ENCODE measurements at regions not wholly inside any gene's neighbourhood (a gene's known extent, or its start where the extent isn't known, plus 50 kb on each side); places are given as distances from the start of the nearest gene placed in this dataset.
"Not testable (repeated sequence)": the region's sequence is repeated elsewhere in the genome, so short reads cannot be mapped to it uniquely, and the experiment has no call there.

DNA sequence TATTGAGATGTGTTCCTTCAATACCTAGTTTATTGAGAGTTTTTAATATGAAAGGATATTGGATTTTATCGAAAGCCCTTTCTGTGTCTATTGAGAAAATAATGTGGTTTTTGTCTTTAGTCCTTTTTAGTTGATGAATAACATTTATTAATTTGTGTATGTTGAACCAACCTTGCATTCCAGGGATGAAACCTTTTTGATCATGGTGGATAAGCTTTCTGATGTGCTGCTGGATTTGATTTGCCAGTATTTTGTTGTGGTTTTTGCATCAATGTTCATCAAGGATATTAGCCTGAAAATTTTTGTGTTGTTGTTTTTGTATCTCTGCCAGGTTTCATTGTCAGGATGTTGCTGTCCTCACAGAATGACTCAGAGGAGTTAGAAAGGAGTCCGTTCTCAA is 1710.4 kb downstream of the SUCLG1 start:
- intact Hi-C loops (cut with DNase I) = no loop called here
- Histone ChIP-seq H3K9ac (ENCODE audit: low read length in 3 of 3) (no peak overlapping the region), H3K27ac (ENCODE audit: low read depth in 2 of 2, low read length in 2 of 2) (no peak overlapping the region), H3K9me3 (ENCODE audit: control insufficient read depth in 2 of 3, insufficient read depth in 1 of 3, low read length in 3 of 3) (peaks cover 0 to 8% (median 0%) of the 10 kb centered on the region in 3 donors), H3K36me3 (ENCODE audit: control insufficient read depth in 2 of 3, insufficient read depth in 3 of 3, low read length in 3 of 3) (no peaks in the 10 kb centered on the region), H3K4me3 (ENCODE audit: low read length in 3 of 3) (no peak overlapping the region), H3K4me1 (ENCODE audit: control insufficient read depth in 2 of 3, insufficient read depth in 2 of 3, low read depth in 1 of 3, low read length in 3 of 3) (no peaks in the 10 kb centered on the region), H3K27me3 (ENCODE audit: control insufficient read depth, insufficient read depth, low read length) (no peaks in the 10 kb centered on the region)
- TF ChIP-seq, protein P1, sequence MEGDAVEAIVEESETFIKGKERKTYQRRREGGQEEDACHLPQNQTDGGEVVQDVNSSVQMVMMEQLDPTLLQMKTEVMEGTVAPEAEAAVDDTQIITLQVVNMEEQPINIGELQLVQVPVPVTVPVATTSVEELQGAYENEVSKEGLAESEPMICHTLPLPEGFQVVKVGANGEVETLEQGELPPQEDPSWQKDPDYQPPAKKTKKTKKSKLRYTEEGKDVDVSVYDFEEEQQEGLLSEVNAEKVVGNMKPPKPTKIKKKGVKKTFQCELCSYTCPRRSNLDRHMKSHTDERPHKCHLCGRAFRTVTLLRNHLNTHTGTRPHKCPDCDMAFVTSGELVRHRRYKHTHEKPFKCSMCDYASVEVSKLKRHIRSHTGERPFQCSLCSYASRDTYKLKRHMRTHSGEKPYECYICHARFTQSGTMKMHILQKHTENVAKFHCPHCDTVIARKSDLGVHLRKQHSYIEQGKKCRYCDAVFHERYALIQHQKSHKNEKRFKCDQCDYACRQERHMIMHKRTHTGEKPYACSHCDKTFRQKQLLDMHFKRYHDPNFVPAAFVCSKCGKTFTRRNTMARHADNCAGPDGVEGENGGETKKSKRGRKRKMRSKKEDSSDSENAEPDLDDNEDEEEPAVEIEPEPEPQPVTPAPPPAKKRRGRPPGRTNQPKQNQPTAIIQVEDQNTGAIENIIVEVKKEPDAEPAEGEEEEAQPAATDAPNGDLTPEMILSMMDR (IDR thresholded peaks at IDR 0.05; ENCODE audit: borderline replicate concordance, extremely low read depth, insufficient read depth) = no peak
- FAIRE-seq (peak; percentile 23), DNase-seq (no peak)

DNA sequence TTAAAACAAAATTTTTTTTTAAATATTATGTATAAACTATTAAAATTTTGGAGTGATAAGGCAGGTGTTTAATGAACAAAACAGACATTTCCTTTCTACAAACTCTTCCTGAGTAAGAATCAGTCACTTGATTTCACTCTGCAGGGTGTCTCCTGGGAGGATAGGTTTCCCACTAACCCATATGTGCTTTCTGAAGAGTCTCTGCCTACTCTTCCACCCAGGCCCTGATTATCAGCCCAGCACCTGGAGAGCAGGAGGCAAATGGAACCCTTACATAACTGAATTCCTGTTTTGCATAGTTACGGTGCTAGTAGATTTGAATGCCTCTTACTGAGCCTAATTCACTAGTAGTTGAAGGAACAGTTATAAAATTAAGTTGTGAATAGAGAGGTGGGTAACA is 1718.6 kb downstream of the SUCLG1 start:
- no peaks in the 10 kb centered on the region for H3K4me1 ChIP-seq (ENCODE audit: control insufficient read depth in 2 of 3, insufficient read depth in 2 of 3, low read depth in 1 of 3, low read length in 3 of 3)
- DNase-seq (no peak), FAIRE-seq (no peak)
- no peaks in the 10 kb centered on the region for H3K36me3 ChIP-seq (ENCODE audit: control insufficient read depth in 2 of 3, insufficient read depth in 3 of 3, low read length in 3 of 3)
- H3K27ac ChIP-seq (ENCODE audit: low read depth in 2 of 2, low read length in 2 of 2) = no peak overlapping the region
- TF ChIP-seq, protein P1 (IDR thresholded peaks at IDR 0.05; ENCODE audit: borderline replicate concordance, extremely low read depth, insufficient read depth) = no peak
- H3K9ac ChIP-seq (ENCODE audit: low read length in 3 of 3) = no peak overlapping the region
- intact Hi-C loops (cut with DNase I) = no loop called here
- no peaks in the 10 kb centered on the region for H3K9me3 ChIP-seq (ENCODE audit: control insufficient read depth in 2 of 3, insufficient read depth in 1 of 3, low read length in 3 of 3)
- H3K27me3 ChIP-seq (ENCODE audit: control insufficient read depth, insufficient read depth, low read length) = no peaks in the 10 kb centered on the region
- H3K4me3 ChIP-seq (ENCODE audit: low read length in 3 of 3) = no peak overlapping the region

DNA sequence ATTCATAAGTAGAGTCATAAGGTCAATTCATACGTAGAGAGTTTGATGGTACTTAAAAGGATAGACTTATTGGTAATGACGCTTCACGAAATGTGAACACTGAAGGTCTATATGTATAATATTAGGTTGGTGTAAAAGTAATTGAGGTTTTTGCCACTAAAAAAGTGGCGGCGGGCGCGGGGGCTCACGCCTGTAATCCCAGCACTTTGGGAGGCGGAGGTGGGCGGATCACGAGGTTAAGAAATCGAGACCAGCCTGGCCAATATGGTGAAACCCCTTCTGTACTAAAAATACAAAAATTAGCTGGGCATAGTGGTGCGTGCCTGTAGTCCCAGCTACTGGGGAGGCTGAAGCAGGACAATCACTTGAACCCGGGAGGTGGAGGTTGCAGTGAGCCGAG is 1721.1 kb downstream of the SUCLG1 start:
- intact Hi-C loops (cut with DNase I); H3K27ac ChIP-seq (ENCODE audit: low read depth in 2 of 2, low read length in 2 of 2): not testable (repeated sequence)
- DNase-seq = peak in 1 of 5 donors; percentile 23

DNA sequence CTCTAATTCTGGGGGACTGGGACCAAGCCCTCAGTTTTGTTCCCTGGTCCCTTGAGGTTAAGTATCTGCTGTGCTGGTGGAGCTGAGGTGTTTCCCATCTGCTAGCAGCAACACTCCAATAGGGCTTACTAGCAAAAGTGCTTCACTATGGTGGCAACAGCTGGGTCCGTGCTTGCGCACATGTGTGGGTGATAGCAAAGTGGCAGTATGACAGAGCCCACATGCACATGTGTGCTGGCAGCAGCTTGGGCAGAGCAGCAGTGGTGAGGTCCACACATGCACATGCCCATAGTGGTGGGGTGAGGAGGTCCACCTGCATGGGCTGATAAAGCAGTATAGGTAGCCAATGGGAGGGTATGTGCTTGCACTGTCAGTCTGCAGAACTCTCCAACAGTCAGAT is 1723.7 kb downstream of the SUCLG1 start:
- no peak for DNase-seq
- H3K27ac ChIP-seq (ENCODE audit: low read depth in 2 of 2, low read length in 2 of 2) = no peak overlapping the region
- no peaks in the 10 kb centered on the region for H3K9me3 ChIP-seq (ENCODE audit: control insufficient read depth in 2 of 3, insufficient read depth in 1 of 3, low read length in 3 of 3)
- TF ChIP-seq, protein P1 (IDR thresholded peaks at IDR 0.05; ENCODE audit: borderline replicate concordance, extremely low read depth, insufficient read depth) = no peak
- intact Hi-C loops (cut with DNase I) = no loop called here
- no peaks in the 10 kb centered on the region for H3K36me3 ChIP-seq (ENCODE audit: control insufficient read depth in 2 of 3, insufficient read depth in 3 of 3, low read length in 3 of 3)
- H3K4me1 ChIP-seq (ENCODE audit: control insufficient read depth in 2 of 3, insufficient read depth in 2 of 3, low read depth in 1 of 3, low read length in 3 of 3) = no peaks in the 10 kb centered on the region
- no peaks in the 10 kb centered on the region for H3K27me3 ChIP-seq (ENCODE audit: control insufficient read depth, insufficient read depth, low read length)
- no peak overlapping the region for H3K9ac ChIP-seq (ENCODE audit: low read length in 3 of 3)
- FAIRE-seq = no peak
- no peak overlapping the region for H3K4me3 ChIP-seq (ENCODE audit: low read length in 3 of 3)

More for the DNA sequence above, 1721.1 kb downstream of the SUCLG1 start:
- not testable (repeated sequence) for H3K9ac ChIP-seq (ENCODE audit: low read length in 3 of 3); FAIRE-seq; H3K27me3 ChIP-seq (ENCODE audit: control insufficient read depth, insufficient read depth, low read length); H3K4me3 ChIP-seq (ENCODE audit: low read length in 3 of 3); H3K9me3 ChIP-seq (ENCODE audit: control insufficient read depth in 2 of 3, insufficient read depth in 1 of 3, low read length in 3 of 3); H3K36me3 ChIP-seq (ENCODE audit: control insufficient read depth in 2 of 3, insufficient read depth in 3 of 3, low read length in 3 of 3); H3K4me1 ChIP-seq (ENCODE audit: control insufficient read depth in 2 of 3, insufficient read depth in 2 of 3, low read depth in 1 of 3, low read length in 3 of 3)
